LNCaP clone FGC (cell line): ENCODE measurements at regions not wholly inside any gene's neighbourhood (a gene's known extent, or its start where the extent isn't known, plus 50 kb on each side); places are given as distances from the start of the nearest gene placed in this dataset.

Source experiments
- DNase-seq: peaks from one replicate; pipeline ENCODE4 v3.0.0-alpha.2; 2011; ENCODE audit warnings: low read depth
- H3K4me3 ChIP-seq: 2 replicates; pipeline ENCODE4 v1.5.1; 2011; ENCODE audit warnings: mild to moderate bottlenecking, low read depth, low read length, control low read depth
- TF ChIP-seq, protein P1 (sequence below): IDR thresholded peaks from 2 replicates; pipeline ENCODE4 v1.5.1; 2012; ENCODE audit warnings: mild to moderate bottlenecking; ENCODE audit not compliant: control insufficient read depth, insufficient read depth; ENCODE audit errors: extremely low read depth

GRCh38 chr2:12856934-12857601 lies 140.3 kb downstream of the TRIB2 start:
- DNase-seq: no peak
- no peak overlapping the region for H3K4me3 ChIP-seq

DNA sequence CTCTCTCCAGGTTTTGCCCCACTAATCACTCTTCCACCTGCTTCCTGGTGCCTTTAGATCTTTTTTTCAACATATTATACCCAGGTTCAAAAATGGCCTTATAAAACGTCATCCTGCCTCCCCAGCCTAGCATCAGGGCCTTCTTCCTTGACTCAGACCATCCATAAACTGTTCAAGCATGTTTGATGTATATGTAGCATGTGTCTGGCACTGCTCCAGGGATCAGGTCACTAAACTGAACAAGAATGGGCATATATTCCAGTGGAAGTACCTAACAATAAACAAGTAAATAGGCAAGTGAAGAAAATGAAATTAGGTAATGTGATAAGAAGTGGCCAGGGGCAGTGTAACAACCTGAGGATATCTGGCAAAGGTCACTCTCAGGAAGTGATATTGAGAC lies 141.2 kb downstream of the TRIB2 start:
- H3K4me3 ChIP-seq: no peak overlapping the region
- DNase-seq: no peak

More at GRCh38 chr2:12856934-12857601, 140.3 kb downstream of the TRIB2 start:
- TF ChIP-seq, protein P1, sequence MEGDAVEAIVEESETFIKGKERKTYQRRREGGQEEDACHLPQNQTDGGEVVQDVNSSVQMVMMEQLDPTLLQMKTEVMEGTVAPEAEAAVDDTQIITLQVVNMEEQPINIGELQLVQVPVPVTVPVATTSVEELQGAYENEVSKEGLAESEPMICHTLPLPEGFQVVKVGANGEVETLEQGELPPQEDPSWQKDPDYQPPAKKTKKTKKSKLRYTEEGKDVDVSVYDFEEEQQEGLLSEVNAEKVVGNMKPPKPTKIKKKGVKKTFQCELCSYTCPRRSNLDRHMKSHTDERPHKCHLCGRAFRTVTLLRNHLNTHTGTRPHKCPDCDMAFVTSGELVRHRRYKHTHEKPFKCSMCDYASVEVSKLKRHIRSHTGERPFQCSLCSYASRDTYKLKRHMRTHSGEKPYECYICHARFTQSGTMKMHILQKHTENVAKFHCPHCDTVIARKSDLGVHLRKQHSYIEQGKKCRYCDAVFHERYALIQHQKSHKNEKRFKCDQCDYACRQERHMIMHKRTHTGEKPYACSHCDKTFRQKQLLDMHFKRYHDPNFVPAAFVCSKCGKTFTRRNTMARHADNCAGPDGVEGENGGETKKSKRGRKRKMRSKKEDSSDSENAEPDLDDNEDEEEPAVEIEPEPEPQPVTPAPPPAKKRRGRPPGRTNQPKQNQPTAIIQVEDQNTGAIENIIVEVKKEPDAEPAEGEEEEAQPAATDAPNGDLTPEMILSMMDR: no peak

DNA sequence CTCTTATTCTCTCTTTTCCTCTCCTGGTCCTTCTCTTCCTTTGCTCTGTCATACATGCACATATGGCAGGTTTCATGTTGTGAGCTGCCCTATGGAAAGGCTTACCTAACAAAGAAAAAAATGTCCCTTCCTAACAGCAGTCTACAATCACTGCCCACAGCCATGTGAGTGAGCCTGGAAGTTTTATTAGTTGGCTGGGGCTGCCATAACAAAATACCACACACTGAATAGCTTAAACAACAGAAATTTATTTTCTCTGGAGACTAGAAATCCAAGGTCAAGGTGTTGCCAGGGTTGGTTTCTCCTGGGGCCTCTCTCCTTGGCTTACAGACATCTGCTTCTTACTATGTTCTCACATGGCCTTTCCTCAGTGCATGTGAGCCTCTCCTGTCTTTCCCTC lies 142.1 kb downstream of the TRIB2 start:
- no peak overlapping the region for H3K4me3 ChIP-seq
- DNase-seq: no peak
- TF ChIP-seq, protein P1: no peak

More for the DNA sequence above, 141.2 kb downstream of the TRIB2 start:
- TF ChIP-seq, protein P1: no peak

GRCh38 chr2:12861344-12861930 lies 144.7 kb downstream of the TRIB2 start:
- no peak for DNase-seq
- TF ChIP-seq, protein P1: no peak
- H3K4me3 ChIP-seq: no peak overlapping the region

DNA sequence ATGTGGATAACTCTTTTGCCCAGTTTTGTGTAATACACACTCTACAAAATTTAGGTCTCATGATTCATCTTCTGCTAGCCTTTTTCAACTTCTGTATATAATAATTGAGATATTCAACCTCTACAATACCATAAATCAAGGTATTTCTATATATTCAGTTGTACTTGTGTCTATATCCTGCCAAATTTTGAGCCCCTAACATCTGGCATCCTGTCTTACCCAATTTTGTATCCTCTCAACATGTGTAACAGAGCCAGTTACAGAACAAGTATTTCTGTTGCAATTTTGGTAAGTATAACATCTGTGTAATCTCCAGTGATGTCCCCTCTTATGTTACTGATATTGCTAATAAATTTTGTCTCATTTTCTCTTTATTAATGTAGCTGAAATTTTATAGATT lies 145.8 kb downstream of the TRIB2 start:
- no peak for DNase-seq
- TF ChIP-seq, protein P1: no peak
- H3K4me3 ChIP-seq: no peak overlapping the region

DNA sequence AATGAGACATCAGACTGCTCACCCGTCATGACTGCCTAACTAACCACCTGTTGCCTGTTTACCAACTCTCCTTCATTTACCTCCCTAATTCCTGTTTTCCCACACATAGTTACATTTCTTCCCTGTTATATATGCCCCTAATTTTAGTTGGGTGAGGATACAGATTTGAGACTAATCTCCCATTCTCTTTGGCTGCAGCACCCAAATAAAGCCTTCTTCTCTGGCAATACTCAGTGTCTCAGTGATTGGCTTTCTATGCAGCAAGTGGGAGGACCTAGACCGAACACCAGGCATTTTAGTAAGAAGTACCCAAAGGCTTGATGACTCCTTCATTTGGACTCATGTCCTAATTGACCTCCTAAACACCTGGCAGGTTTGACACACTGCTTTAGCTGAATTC lies 147.2 kb downstream of the TRIB2 start:
- TF ChIP-seq, protein P1: no peak
- H3K4me3 ChIP-seq: no peak overlapping the region
- DNase-seq: no peak
